Gastrocnemius medialis (tissue), 4 donors: ENCODE measurements at regions not wholly inside any gene's neighbourhood (a gene's known extent, or its start where the extent isn't known, plus 50 kb on each side); places are given as distances from the start of the nearest gene placed in this dataset.

Source experiments
- ATAC-seq, 2 donors: fragments of 150-250 bp; one replicate each; pipeline ENCODE4 v1.9.1; 2016
- DNase-seq, 2 donors: peaks; one replicate each; pipeline ENCODE4 v3.0.0-alpha.2; 2019
- H3K27ac ChIP-seq, 4 donors: fragments of 200-600 bp; sonication (generic); 1 replicate in 1 of 4; 2 replicates in 3 of 4; pipeline ENCODE4 v1.5.1; 2016 to 2018; ENCODE audit warnings: mild to moderate bottlenecking in 2 of 4, moderate library complexity in 1 of 4
- H3K27me3 ChIP-seq, 3 donors: fragments of 200-600 bp; sonication (generic) in 2 of 3; 1 replicate in 1 of 3; 2 replicates in 2 of 3; pipeline versions ENCODE4 v1.5.1 to v1.6.0; 2016 to 2019; ENCODE audit warnings: mild to moderate bottlenecking in 1 of 3, moderate library complexity in 1 of 3
- H3K36me3 ChIP-seq, 2 donors: fragments of 200-600 bp; sonication (generic) in 1 of 2; one replicate each; pipeline ENCODE4 v1.5.1; 2017 to 2018
- H3K4me1 ChIP-seq, 2 donors: fragments of 200-600 bp; sonication (generic) in 1 of 2; one replicate each; pipeline ENCODE4 v1.5.1; 2016 to 2017; ENCODE audit warnings: mild to moderate bottlenecking in 2 of 2
- H3K4me3 ChIP-seq, 4 donors: fragments of 200-600 bp; sonication (generic) in 3 of 4; 1 replicate in 1 of 4; 2 replicates in 3 of 4; pipeline ENCODE4 v1.5.1; 2016 to 2019; ENCODE audit warnings: mild to moderate bottlenecking in 2 of 4
- H3K9me3 ChIP-seq, 3 donors: fragments of 200-600 bp; sonication (generic) in 2 of 3; 1 replicate in 1 of 3; 2 replicates in 2 of 3; pipeline ENCODE4 v1.5.1; 2016 to 2019
- POLR2A ChIP-seq, 2 donors: fragments of 450-650 bp; IDR thresholded peaks; one replicate each; pipeline ENCODE4 v1.6.1; 2017; ENCODE audit warnings: antibody characterized with exemption in 2 of 2, mild to moderate bottlenecking in 2 of 2, moderate library complexity in 2 of 2
- in situ Hi-C, 4 donors: fragments of 200-750 bp; cut with MboI; loops; one replicate each; pipeline versions ENCODE4 v1.15.0 to v1.8.0; 2017; ENCODE audit warnings: low sequenced_read_pairs in 4 of 4
- intact Hi-C: fragments of 100-400 bp; cut with DNase I; formaldehyde crosslinking; loops from one replicate; pipeline ENCODE4 v1.15.1; 2023; ENCODE audit warnings: low total_unique reads
- TF ChIP-seq, protein P1 (sequence below), 5 experiments: fragments of 450-650 bp in 3 of 5; fragments of 200-600 bp in 2 of 5; sonication (generic) in 2 of 5; IDR thresholded peaks in 4 of 5; conservative IDR thresholded peaks in 1 of 5; 1 replicate in 4 of 5; 2 replicates in 1 of 5; pipeline ENCODE4 v1.5.1; 2016 to 2019; ENCODE audit warnings: antibody characterized with exemption in 5 of 5, mild to moderate bottlenecking in 3 of 5, moderate library complexity in 3 of 5

GRCh38 chr18:78146136-78147085, 833.2 kb upstream of the SALL3 start:
- Histone ChIP-seq H3K4me3 (no peak overlapping the region), H3K9me3 (no peaks in the 10 kb centered on the region), H3K36me3 (no peaks in the 10 kb centered on the region), H3K27me3 (no peaks in the 10 kb centered on the region), H3K4me1 (no peaks in the 10 kb centered on the region), H3K27ac (no peak overlapping the region)
- no peak for DNase-seq
- in situ Hi-C loops = loop anchor here in 1 of 4 donors (25.0 kb wide), 1 partner anchor 109 kb away; no protein-coding TSS in a partner anchor
- intact Hi-C loops = no loop called here
- no peak for TF ChIP-seq POLR2A (IDR thresholded peaks at IDR 0.05)
- TF ChIP-seq, protein P1, sequence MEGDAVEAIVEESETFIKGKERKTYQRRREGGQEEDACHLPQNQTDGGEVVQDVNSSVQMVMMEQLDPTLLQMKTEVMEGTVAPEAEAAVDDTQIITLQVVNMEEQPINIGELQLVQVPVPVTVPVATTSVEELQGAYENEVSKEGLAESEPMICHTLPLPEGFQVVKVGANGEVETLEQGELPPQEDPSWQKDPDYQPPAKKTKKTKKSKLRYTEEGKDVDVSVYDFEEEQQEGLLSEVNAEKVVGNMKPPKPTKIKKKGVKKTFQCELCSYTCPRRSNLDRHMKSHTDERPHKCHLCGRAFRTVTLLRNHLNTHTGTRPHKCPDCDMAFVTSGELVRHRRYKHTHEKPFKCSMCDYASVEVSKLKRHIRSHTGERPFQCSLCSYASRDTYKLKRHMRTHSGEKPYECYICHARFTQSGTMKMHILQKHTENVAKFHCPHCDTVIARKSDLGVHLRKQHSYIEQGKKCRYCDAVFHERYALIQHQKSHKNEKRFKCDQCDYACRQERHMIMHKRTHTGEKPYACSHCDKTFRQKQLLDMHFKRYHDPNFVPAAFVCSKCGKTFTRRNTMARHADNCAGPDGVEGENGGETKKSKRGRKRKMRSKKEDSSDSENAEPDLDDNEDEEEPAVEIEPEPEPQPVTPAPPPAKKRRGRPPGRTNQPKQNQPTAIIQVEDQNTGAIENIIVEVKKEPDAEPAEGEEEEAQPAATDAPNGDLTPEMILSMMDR (IDR thresholded peaks at IDR 0.05 in 4 of 5, conservative IDR thresholded peaks at IDR 0.05 in 1 of 5) = no peak
- no peak for ATAC-seq

GRCh38 chr18:78150590-78150989, 829.0 kb upstream of the SALL3 start:
- in situ Hi-C loops (no loop called here), intact Hi-C loops (no loop called here)
- no peaks in the 10 kb centered on the region for H3K9me3 ChIP-seq
- H3K27me3 ChIP-seq = no peaks in the 10 kb centered on the region
- no peak overlapping the region for H3K4me3 ChIP-seq
- H3K4me1 ChIP-seq = no peaks in the 10 kb centered on the region
- DNase-seq = no peak
- H3K27ac ChIP-seq = no peak overlapping the region
- no peak for ATAC-seq
- no peaks in the 10 kb centered on the region for H3K36me3 ChIP-seq
- no peak for TF ChIP-seq POLR2A (IDR thresholded peaks at IDR 0.05)
- TF ChIP-seq, protein P1 (IDR thresholded peaks at IDR 0.05 in 4 of 5, conservative IDR thresholded peaks at IDR 0.05 in 1 of 5) = no peak

GRCh38 chr18:78151234-78151633, 828.4 kb upstream of the SALL3 start:
- in situ Hi-C loops = no loop called here
- Histone ChIP-seq H3K27me3 (no peaks in the 10 kb centered on the region), H3K4me1 (no peaks in the 10 kb centered on the region), H3K4me3 (no peak overlapping the region), H3K9me3 (no peaks in the 10 kb centered on the region), H3K27ac (no peak overlapping the region), H3K36me3 (no peaks in the 10 kb centered on the region)
- no peak for ATAC-seq
- intact Hi-C loops = no loop called here
- no peak for TF ChIP-seq POLR2A (IDR thresholded peaks at IDR 0.05)
- TF ChIP-seq, protein P1 (IDR thresholded peaks at IDR 0.05 in 4 of 5, conservative IDR thresholded peaks at IDR 0.05 in 1 of 5) = no peak
- DNase-seq = no peak

DNA sequence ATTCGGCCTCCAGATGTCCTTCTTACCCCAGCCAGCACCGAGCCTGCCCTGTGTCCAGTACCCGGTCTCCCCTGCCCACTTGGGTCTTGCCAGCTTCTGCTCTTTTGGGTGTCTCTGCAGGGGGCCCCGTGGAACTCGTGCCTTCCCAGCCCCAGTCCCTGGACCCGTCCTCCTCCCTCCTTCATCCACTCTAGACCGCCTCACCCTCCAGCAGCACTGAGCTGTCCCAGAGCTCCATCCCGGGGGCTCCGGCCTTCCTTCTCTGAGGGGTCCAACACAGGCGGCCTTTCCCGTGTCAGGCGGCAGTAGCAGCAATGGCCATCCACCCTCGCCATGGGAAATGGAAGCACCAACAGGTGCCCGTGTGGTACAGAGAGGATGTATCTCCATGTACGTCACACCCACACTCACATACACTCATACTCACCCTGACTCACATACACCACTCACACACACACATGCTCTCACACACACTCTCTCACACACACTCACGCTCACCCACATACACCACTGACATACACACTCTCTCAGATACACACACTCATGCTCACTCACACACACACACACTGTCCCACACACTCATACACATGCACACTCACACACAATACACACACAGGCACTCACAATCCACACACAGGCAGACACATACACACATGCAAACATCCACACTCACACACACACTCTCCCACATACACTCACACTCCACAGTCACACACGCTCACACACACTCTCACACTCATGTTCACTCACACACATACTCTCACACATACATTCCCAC, 827.5 kb upstream of the SALL3 start:
- Histone ChIP-seq H3K4me1 (no peaks in the 10 kb centered on the region), H3K27me3 (no peaks in the 10 kb centered on the region), H3K27ac (no peak overlapping the region), H3K9me3 (no peaks in the 10 kb centered on the region), H3K36me3 (no peaks in the 10 kb centered on the region), H3K4me3 (no peak overlapping the region)
- no peak for ATAC-seq
- in situ Hi-C loops = no loop called here
- no peak for DNase-seq
- TF ChIP-seq POLR2A (IDR thresholded peaks at IDR 0.05) = no peak
- TF ChIP-seq, protein P1 (IDR thresholded peaks at IDR 0.05 in 4 of 5, conservative IDR thresholded peaks at IDR 0.05 in 1 of 5) = no peak
- intact Hi-C loops = no loop called here
